Colonic mucosa (tissue), 4 donors: ENCODE measurements at regions not wholly inside any gene's neighbourhood (a gene's known extent, or its start where the extent isn't known, plus 50 kb on each side); places are given as distances from the start of the nearest gene placed in this dataset.

Source experiments
- DNase-seq: peaks from one replicate; pipeline ENCODE4 v3.0.0-alpha.2; 2020
- H3K27ac ChIP-seq: fragments of 200-600 bp; one replicate; pipeline ENCODE4 v1.8.0; 2021
- H3K27me3 ChIP-seq: fragments of 200-600 bp; one replicate; pipeline ENCODE4 v1.8.0; 2021
- H3K36me3 ChIP-seq: fragments of 200-600 bp; one replicate; pipeline ENCODE4 v1.8.0; 2021
- H3K4me1 ChIP-seq: fragments of 200-600 bp; one replicate; pipeline ENCODE4 v1.8.0; 2021; ENCODE audit warnings: mild to moderate bottlenecking
- H3K4me3 ChIP-seq: fragments of 200-600 bp; one replicate; pipeline ENCODE4 v1.8.0; 2021
- H3K9ac ChIP-seq, 2 donors: one replicate each; pipeline ENCODE4 v1.7.0; 2013; ENCODE audit warnings: control low read depth in 2 of 2, low read depth in 2 of 2, low read length in 2 of 2
- H3K9me3 ChIP-seq: fragments of 200-600 bp; one replicate; pipeline ENCODE4 v1.8.0; 2021
- intact Hi-C: fragments of 100-400 bp; cut with DNase I; formaldehyde crosslinking; loops from one replicate; pipeline ENCODE4 v1.14.1; 2022
- TF ChIP-seq, protein P1 (sequence below): fragments of 200-600 bp; IDR thresholded peaks from one replicate; pipeline ENCODE4 v1.8.0; 2022; ENCODE audit warnings: antibody characterized with exemption, mild to moderate bottlenecking
- donor health status: healthy.
- donor health status: DM: no; HTN: no; CAD: no.
- donor health status: DM: no; HTN: no; CAD: no.

DNA sequence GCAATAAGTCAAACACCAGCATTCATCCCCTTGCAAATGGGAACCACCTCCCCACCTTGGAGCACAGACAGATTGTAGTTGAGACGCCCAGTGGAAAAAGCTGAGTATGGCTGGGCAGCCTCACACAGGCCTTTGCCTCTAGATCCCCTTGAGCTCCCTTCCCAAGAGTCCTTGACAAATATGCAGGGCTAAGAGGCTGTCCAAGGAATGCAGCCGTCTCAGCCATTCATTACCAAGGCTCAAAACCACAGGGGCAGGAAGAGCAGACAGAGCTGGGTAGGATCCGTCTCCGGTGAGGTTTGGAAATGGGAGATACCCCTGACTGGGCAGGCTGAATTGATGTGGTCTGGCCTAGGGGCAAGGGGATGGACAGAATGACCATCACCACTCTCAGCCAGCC is 557.1 kb downstream of the TNS1 start:
- Histone ChIP-seq H3K4me3 (no peak overlapping the region), H3K27ac (no peak overlapping the region), H3K4me1 (no peaks in the 10 kb centered on the region), H3K9me3 (no peaks in the 10 kb centered on the region), H3K9ac (no peak overlapping the region), H3K36me3 (no peaks in the 10 kb centered on the region), H3K27me3 (no peaks in the 10 kb centered on the region)
- DNase-seq, result no peak
- intact Hi-C loops, result no loop called here
- TF ChIP-seq, protein P1, sequence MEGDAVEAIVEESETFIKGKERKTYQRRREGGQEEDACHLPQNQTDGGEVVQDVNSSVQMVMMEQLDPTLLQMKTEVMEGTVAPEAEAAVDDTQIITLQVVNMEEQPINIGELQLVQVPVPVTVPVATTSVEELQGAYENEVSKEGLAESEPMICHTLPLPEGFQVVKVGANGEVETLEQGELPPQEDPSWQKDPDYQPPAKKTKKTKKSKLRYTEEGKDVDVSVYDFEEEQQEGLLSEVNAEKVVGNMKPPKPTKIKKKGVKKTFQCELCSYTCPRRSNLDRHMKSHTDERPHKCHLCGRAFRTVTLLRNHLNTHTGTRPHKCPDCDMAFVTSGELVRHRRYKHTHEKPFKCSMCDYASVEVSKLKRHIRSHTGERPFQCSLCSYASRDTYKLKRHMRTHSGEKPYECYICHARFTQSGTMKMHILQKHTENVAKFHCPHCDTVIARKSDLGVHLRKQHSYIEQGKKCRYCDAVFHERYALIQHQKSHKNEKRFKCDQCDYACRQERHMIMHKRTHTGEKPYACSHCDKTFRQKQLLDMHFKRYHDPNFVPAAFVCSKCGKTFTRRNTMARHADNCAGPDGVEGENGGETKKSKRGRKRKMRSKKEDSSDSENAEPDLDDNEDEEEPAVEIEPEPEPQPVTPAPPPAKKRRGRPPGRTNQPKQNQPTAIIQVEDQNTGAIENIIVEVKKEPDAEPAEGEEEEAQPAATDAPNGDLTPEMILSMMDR, result no peak

DNA sequence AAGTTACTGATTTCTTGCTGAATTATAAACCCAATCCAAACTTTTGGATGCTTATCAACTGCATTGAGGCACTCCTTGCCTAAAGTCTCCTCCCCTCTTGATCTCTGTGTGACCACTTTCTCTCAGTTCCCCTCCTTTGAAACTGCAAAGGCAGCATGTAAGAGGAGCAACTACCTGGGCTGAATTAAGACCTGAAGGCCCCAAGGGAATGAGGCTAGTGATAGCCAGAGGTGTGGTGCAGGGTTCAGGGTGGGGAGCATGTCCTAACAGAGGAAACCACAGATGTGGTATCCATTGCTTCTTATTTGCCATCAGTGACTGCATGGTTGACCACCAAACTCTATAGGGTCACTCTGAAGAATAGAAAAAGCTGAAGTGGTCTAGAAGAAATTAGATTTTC is 557.9 kb downstream of the TNS1 start:
- Histone ChIP-seq H3K36me3 (no peaks in the 10 kb centered on the region), H3K4me3 (no peak overlapping the region), H3K27me3 (no peaks in the 10 kb centered on the region), H3K27ac (no peak overlapping the region), H3K9me3 (no peaks in the 10 kb centered on the region), H3K9ac (no peak overlapping the region), H3K4me1 (no peaks in the 10 kb centered on the region)
- TF ChIP-seq, protein P1, result no peak
- intact Hi-C loops, result no loop called here
- no peak for DNase-seq

DNA sequence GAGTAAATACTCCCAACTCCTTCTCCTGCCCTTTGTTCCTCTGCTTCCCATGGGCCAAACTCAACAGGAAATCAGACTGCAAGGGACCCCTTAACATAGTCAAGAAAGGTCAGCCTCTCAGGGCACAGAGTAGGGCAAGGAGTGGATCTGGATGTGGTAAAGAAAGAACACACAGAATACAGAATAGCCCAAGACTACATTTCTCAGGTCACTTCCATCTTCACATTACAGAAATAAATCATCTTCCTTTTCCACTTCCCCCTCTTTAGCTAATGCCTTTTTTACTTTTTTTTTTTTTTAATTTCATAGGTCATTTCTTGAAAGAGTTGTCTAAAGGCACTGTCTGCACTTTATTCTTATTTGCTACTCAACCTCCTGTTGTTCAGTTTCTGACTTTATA is 558.3 kb downstream of the TNS1 start:
- Histone ChIP-seq H3K27me3 (no peaks in the 10 kb centered on the region), H3K9me3 (no peaks in the 10 kb centered on the region), H3K36me3 (no peaks in the 10 kb centered on the region), H3K9ac (no peak overlapping the region), H3K27ac (no peak overlapping the region), H3K4me1 (no peaks in the 10 kb centered on the region), H3K4me3 (no peak overlapping the region)
- intact Hi-C loops, result no loop called here
- TF ChIP-seq, protein P1, result no peak
- DNase-seq, result no peak

DNA sequence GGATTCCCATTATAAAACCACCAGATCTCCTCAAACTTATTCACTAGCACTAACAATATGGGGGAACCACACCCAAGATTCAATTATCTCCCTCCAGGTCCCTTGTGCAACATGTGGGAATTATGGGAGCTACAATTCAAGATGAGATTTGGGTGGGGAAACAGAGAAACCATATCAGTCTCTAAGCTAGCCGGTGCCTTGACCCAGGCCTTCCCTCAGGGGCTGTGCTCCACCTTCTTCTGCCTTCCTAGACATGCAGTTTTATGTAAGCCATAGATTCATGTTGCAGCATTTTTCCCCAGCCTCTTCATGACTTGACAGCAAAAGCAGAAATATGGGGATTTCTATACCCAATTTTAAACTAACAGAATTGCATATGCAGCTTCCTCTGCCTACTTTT is 559.2 kb downstream of the TNS1 start:
- H3K9ac ChIP-seq, result no peak overlapping the region
- no peaks in the 10 kb centered on the region for H3K27me3 ChIP-seq
- DNase-seq, result no peak
- no peak overlapping the region for H3K4me3 ChIP-seq
- no peak overlapping the region for H3K27ac ChIP-seq
- no peaks in the 10 kb centered on the region for H3K9me3 ChIP-seq
- no peaks in the 10 kb centered on the region for H3K36me3 ChIP-seq
- intact Hi-C loops, result no loop called here
- H3K4me1 ChIP-seq, result no peaks in the 10 kb centered on the region
- TF ChIP-seq, protein P1, result no peak

DNA sequence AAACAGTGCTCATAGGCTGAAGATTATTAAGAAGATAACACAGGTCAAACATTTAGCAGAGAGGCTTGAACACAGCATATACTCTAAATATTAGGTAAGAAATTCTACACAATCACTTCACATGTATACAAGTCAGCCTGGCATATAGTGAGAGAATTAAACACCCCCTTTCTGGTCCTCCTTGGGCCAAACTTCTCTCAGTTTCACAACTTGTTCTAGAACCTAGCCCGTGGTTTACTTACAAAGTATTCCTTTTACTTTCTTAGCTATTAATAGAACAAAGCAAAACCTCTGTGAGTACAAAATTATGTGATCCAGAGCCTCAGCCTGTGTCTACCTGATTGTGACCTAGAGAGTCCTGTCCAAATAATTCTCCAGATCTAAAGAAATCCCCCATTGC is 562.8 kb downstream of the TNS1 start:
- Histone ChIP-seq H3K27ac (no peak overlapping the region), H3K9me3 (no peaks in the 10 kb centered on the region), H3K4me1 (no peaks in the 10 kb centered on the region), H3K9ac (no peak overlapping the region), H3K36me3 (no peaks in the 10 kb centered on the region), H3K27me3 (no peaks in the 10 kb centered on the region), H3K4me3 (no peak overlapping the region)
- intact Hi-C loops, result no loop called here
- DNase-seq, result no peak
- TF ChIP-seq, protein P1, result no peak

DNA sequence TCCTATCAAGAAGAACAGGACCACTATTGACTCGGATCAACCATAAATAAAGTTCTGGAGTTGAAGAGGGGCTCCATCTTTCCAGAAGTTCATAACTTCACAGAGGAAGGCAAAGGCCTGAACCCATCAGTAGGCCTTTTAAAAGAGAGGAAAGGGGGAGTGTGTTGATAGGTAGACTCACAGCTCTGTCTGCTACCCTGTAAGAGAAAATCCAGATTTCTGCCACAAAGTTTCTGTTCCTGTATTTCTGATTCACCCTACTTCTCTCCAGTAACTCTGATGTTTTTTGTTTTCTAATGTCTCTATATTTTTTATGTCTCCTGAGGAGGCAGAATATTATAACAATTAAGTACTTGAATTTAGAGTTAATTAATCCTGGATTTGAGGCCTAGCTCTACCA is 564.0 kb downstream of the TNS1 start:
- DNase-seq, result no peak
- Histone ChIP-seq H3K4me1 (no peaks in the 10 kb centered on the region), H3K27ac (no peak overlapping the region)

More for the DNA sequence above, 564.0 kb downstream of the TNS1 start:
- TF ChIP-seq, protein P1, result no peak
- intact Hi-C loops, result no loop called here
- Histone ChIP-seq H3K9me3 (no peaks in the 10 kb centered on the region), H3K4me3 (no peak overlapping the region), H3K36me3 (no peaks in the 10 kb centered on the region), H3K9ac (no peak overlapping the region), H3K27me3 (no peaks in the 10 kb centered on the region)
